ENCODE measurements at regions not wholly inside any gene's neighbourhood (a gene's known extent, or its start where the extent isn't known, plus 50 kb on each side); places are given as distances from the start of the nearest gene placed in this dataset.

DNA sequence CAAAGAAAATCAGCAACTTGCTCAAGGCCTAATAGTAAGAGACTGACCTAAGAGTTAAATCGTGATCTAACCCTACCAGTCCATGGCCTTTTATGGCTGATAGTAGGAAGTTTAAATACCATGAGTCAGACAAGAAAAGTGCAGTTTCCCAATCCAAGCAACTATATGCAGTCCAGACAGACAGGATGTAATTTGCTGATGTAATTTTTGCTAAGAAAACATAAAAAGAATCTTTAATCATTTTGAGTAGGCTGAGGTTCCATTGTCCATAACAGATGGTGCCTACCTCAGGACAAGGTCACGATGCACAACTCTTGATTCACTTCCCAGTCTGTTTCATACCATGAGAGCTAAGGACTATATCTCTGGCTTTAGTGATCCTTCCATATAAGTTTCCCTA, 317.5 kb upstream of the GRIA3 start:
- no peak overlapping the region for H3K4me3 ChIP-seq (ENCODE audit: insufficient read depth, low read length)
- no peaks in the 10 kb centered on the region for H3K79me2 ChIP-seq (ENCODE audit: insufficient read depth, low read length)
- no peak overlapping the region for H3K4me2 ChIP-seq (ENCODE audit: insufficient read depth, low read length)
- no peaks in the 10 kb centered on the region for H3K27me3 ChIP-seq (ENCODE audit: insufficient read depth, low read length)
- no peaks in the 10 kb centered on the region for H3K36me3 ChIP-seq (ENCODE audit: insufficient read depth, low read length)
- TF ChIP-seq, protein P1, sequence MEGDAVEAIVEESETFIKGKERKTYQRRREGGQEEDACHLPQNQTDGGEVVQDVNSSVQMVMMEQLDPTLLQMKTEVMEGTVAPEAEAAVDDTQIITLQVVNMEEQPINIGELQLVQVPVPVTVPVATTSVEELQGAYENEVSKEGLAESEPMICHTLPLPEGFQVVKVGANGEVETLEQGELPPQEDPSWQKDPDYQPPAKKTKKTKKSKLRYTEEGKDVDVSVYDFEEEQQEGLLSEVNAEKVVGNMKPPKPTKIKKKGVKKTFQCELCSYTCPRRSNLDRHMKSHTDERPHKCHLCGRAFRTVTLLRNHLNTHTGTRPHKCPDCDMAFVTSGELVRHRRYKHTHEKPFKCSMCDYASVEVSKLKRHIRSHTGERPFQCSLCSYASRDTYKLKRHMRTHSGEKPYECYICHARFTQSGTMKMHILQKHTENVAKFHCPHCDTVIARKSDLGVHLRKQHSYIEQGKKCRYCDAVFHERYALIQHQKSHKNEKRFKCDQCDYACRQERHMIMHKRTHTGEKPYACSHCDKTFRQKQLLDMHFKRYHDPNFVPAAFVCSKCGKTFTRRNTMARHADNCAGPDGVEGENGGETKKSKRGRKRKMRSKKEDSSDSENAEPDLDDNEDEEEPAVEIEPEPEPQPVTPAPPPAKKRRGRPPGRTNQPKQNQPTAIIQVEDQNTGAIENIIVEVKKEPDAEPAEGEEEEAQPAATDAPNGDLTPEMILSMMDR (IDR thresholded peaks at IDR 0.05; ENCODE audit: extremely low read depth, low read depth, low read length) = no peak
- peak overlapping the region; percentile 36 for H3K27ac ChIP-seq (ENCODE audit: low read depth, low read length)
- H3K9me3 ChIP-seq (ENCODE audit: low read depth, low read length) = no peaks in the 10 kb centered on the region
- DNase-seq (ENCODE audit: insufficient read length, low spot score, missing footprints) = peak; percentile 11
- no peaks in the 10 kb centered on the region for H4K20me1 ChIP-seq (ENCODE audit: insufficient read depth, low read length)
- H3K4me1 ChIP-seq (ENCODE audit: insufficient read depth, low read length) = peaks cover 5% of the 10 kb centered on the region
- no peak overlapping the region for H2AFZ ChIP-seq (ENCODE audit: low read length)

DNA sequence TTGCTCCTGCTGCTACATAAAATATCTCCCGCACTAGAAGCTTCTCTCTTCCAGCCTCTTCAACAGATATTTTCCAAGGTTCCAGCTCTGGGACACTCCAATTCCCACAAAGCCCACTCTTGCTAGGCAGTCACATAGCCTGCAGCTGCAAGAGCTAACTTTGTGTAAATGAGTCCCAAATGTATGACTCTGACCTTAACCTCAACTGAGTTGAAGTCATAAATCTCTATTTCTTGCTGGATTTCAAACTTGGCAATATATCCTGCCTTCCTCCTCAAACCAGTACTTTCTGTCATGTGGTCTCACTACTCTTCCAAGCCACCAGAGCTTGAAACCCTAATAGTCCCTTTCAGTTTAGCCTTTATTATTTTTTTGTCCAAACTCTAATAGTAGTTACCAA, 315.4 kb upstream of the GRIA3 start:
- no peaks in the 10 kb centered on the region for H3K36me3 ChIP-seq (ENCODE audit: insufficient read depth, low read length)
- no peaks in the 10 kb centered on the region for H3K27me3 ChIP-seq (ENCODE audit: insufficient read depth, low read length)
- H3K4me3 ChIP-seq (ENCODE audit: insufficient read depth, low read length) = no peak overlapping the region
- H3K4me1 ChIP-seq (ENCODE audit: insufficient read depth, low read length) = peaks cover 5% of the 10 kb centered on the region
- TF ChIP-seq, protein P1 (IDR thresholded peaks at IDR 0.05; ENCODE audit: extremely low read depth, low read depth, low read length) = no peak
- H2AFZ ChIP-seq (ENCODE audit: low read length) = peak overlapping the region; percentile 5
- no peak for DNase-seq (ENCODE audit: insufficient read length, low spot score, missing footprints)
- H3K79me2 ChIP-seq (ENCODE audit: insufficient read depth, low read length) = no peaks in the 10 kb centered on the region
- H3K27ac ChIP-seq (ENCODE audit: low read depth, low read length) = no peak overlapping the region
- H4K20me1 ChIP-seq (ENCODE audit: insufficient read depth, low read length) = no peaks in the 10 kb centered on the region
- no peaks in the 10 kb centered on the region for H3K9me3 ChIP-seq (ENCODE audit: low read depth, low read length)
- H3K4me2 ChIP-seq (ENCODE audit: insufficient read depth, low read length) = no peak overlapping the region

DNA sequence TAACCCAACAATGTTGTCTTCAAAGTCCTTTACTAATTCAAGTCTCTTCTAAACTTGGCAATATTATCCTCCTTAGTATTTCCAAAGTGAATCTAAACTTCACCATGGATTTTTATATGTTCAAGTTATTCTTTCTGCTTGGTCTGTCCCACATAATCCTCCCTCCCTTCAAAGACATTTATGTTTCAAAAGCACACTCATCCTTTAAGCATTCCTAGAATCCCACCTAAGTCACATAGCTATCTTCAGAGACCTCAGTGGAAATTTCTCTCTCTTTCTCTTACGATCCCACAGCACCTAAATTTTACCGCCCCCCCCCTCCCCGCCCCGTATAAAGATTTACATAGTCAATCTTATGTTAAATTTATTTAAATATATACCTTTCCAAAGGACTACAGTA, 314.9 kb upstream of the GRIA3 start:
- Histone ChIP-seq H3K9me3 (ENCODE audit: low read depth, low read length) (no peaks in the 10 kb centered on the region), H3K36me3 (ENCODE audit: insufficient read depth, low read length) (no peaks in the 10 kb centered on the region), H2AFZ (ENCODE audit: low read length) (no peak overlapping the region), H3K4me3 (ENCODE audit: insufficient read depth, low read length) (no peak overlapping the region), H3K79me2 (ENCODE audit: insufficient read depth, low read length) (no peaks in the 10 kb centered on the region), H3K27ac (ENCODE audit: low read depth, low read length) (no peak overlapping the region), H3K27me3 (ENCODE audit: insufficient read depth, low read length) (no peaks in the 10 kb centered on the region), H3K4me1 (ENCODE audit: insufficient read depth, low read length) (peaks cover 5% of the 10 kb centered on the region), H3K4me2 (ENCODE audit: insufficient read depth, low read length) (no peak overlapping the region), H4K20me1 (ENCODE audit: insufficient read depth, low read length) (no peaks in the 10 kb centered on the region)
- no peak for DNase-seq (ENCODE audit: insufficient read length, low spot score, missing footprints)
- TF ChIP-seq, protein P1 (IDR thresholded peaks at IDR 0.05; ENCODE audit: extremely low read depth, low read depth, low read length) = no peak

DNA sequence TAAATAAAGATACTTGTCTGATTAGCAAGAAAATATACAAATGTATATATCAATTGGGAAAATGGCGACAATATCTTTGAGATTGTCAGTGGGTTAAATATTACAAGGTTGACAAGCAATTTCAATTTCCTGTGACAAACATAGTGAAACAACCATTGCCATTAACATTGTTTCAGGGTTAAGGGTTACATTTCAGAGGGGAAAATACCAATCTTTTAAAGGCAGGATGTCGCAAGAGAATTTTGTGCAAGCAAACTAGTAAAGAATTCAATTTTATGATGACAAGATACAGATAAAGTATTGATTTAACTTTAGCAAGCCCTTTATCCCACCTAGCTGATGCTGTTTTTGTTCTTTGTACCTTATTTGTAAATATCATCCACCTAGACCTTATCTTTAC, 305.8 kb upstream of the GRIA3 start:
- H3K9me3 ChIP-seq (ENCODE audit: low read depth, low read length) = no peaks in the 10 kb centered on the region
- no peaks in the 10 kb centered on the region for H3K79me2 ChIP-seq (ENCODE audit: insufficient read depth, low read length)
- H3K27me3 ChIP-seq (ENCODE audit: insufficient read depth, low read length) = no peaks in the 10 kb centered on the region
- no peaks in the 10 kb centered on the region for H4K20me1 ChIP-seq (ENCODE audit: insufficient read depth, low read length)
- H3K27ac ChIP-seq (ENCODE audit: low read depth, low read length) = no peak overlapping the region
- H3K4me1 ChIP-seq (ENCODE audit: insufficient read depth, low read length) = no peaks in the 10 kb centered on the region
- H3K4me3 ChIP-seq (ENCODE audit: insufficient read depth, low read length) = no peak overlapping the region
- H3K4me2 ChIP-seq (ENCODE audit: insufficient read depth, low read length) = no peak overlapping the region
- peak; percentile 5 for DNase-seq (ENCODE audit: insufficient read length, low spot score, missing footprints)
- TF ChIP-seq, protein P1 (IDR thresholded peaks at IDR 0.05; ENCODE audit: extremely low read depth, low read depth, low read length) = no peak
- H2AFZ ChIP-seq (ENCODE audit: low read length) = no peak overlapping the region
- H3K36me3 ChIP-seq (ENCODE audit: insufficient read depth, low read length) = no peaks in the 10 kb centered on the region

Measured in osteoblast (primary cell).